Astrocyte (in vitro differentiated cells and primary cell): ENCODE measurements at regions not wholly inside any gene's neighbourhood (a gene's known extent, or its start where the extent isn't known, plus 50 kb on each side); places are given as distances from the start of the nearest gene placed in this dataset.

Experiments
- DNase-seq: peaks from one replicate; pipeline ENCODE4 v3.0.0-alpha.2; 2010; ENCODE audit warnings: low read depth
- FAIRE-seq: peaks from 2 replicates; lab custom pipeline; 2011; peaks lifted over from hg19 to GRCh38; lab: Jason Lieb, UNC
- H2AFZ ChIP-seq: 2 replicates; pipeline ENCODE4 v1.6.0; 2012; ENCODE audit warnings: low read depth, low read length, inconsistent platforms
- H3K27ac ChIP-seq: 2 replicates; pipeline ENCODE4 v1.5.1; 2011; ENCODE audit warnings: low read depth, low read length, inconsistent platforms
- H3K27me3 ChIP-seq: 2 replicates; pipeline ENCODE4 v1.6.0; 2011; ENCODE audit warnings: low read length, inconsistent platforms; ENCODE audit not compliant: insufficient read depth
- H3K36me3 ChIP-seq: 2 replicates; pipeline ENCODE4 v1.5.1; 2011; ENCODE audit warnings: low read length, inconsistent platforms; ENCODE audit not compliant: insufficient read depth
- H3K4me1 ChIP-seq: 2 replicates; pipeline ENCODE4 v1.5.1; 2011; ENCODE audit warnings: low read length, inconsistent platforms; ENCODE audit not compliant: insufficient read depth
- H3K4me2 ChIP-seq: 2 replicates; pipeline ENCODE4 v1.6.0; 2012; ENCODE audit warnings: low read length, inconsistent platforms
- H3K4me3 ChIP-seq: 2 replicates; pipeline ENCODE4 v1.5.1; 2011; ENCODE audit warnings: low read depth, mild to moderate bottlenecking, low read length, inconsistent platforms; ENCODE audit not compliant: insufficient read depth
- H3K79me2 ChIP-seq: 2 replicates; pipeline ENCODE4 v1.6.0; 2012; ENCODE audit warnings: mild to moderate bottlenecking, low read length, inconsistent platforms; ENCODE audit not compliant: insufficient read depth
- H3K9ac ChIP-seq: 2 replicates; pipeline ENCODE4 v1.6.0; 2012; ENCODE audit warnings: mild to moderate bottlenecking, low read length, inconsistent platforms
- H3K9me3 ChIP-seq: 2 replicates; pipeline ENCODE4 v1.5.1; 2012; ENCODE audit warnings: low read depth, mild to moderate bottlenecking, low read length, inconsistent platforms; ENCODE audit not compliant: insufficient read depth
- H4K20me1 ChIP-seq: 2 replicates; pipeline ENCODE4 v1.6.0; 2012; ENCODE audit warnings: low read length, inconsistent platforms; ENCODE audit not compliant: insufficient read depth
- H3K27ac Mint-ChIP-seq: one replicate; pipeline ENCODE4 v1.8.0; 2021; ENCODE audit warnings: mild to moderate bottlenecking, mixed read lengths; ENCODE audit not compliant: unreplicated experiment
- H3K27me3 Mint-ChIP-seq: one replicate; pipeline ENCODE4 v1.8.0; 2021; ENCODE audit warnings: low read depth, mixed read lengths; ENCODE audit not compliant: unreplicated experiment
- H3K36me3 Mint-ChIP-seq: one replicate; pipeline ENCODE4 v1.8.0; 2021; ENCODE audit warnings: low read depth, mixed read lengths; ENCODE audit not compliant: unreplicated experiment
- H3K4me1 Mint-ChIP-seq: one replicate; pipeline ENCODE4 v1.8.0; 2021; ENCODE audit warnings: low read depth, mixed read lengths; ENCODE audit not compliant: unreplicated experiment
- H3K4me3 Mint-ChIP-seq: one replicate; pipeline ENCODE4 v1.8.0; 2021; ENCODE audit warnings: mild to moderate bottlenecking, moderate library complexity, mixed read lengths; ENCODE audit not compliant: unreplicated experiment
- H3K9me3 Mint-ChIP-seq: one replicate; pipeline ENCODE4 v1.8.0; 2021; ENCODE audit warnings: mild to moderate bottlenecking, mixed read lengths; ENCODE audit not compliant: unreplicated experiment
- CTCF ChIP-seq: IDR thresholded peaks from 2 replicates; pipeline ENCODE4 v1.5.1; 2011; ENCODE audit warnings: low read depth, mild to moderate bottlenecking, inconsistent platforms, low read length, moderate library complexity; ENCODE audit not compliant: insufficient read depth
- EZH2 ChIP-seq: IDR thresholded peaks from 2 replicates; pipeline ENCODE4 v1.6.1; 2012; ENCODE audit warnings: mild to moderate bottlenecking, low read length, inconsistent platforms; ENCODE audit not compliant: insufficient read depth

DNA sequence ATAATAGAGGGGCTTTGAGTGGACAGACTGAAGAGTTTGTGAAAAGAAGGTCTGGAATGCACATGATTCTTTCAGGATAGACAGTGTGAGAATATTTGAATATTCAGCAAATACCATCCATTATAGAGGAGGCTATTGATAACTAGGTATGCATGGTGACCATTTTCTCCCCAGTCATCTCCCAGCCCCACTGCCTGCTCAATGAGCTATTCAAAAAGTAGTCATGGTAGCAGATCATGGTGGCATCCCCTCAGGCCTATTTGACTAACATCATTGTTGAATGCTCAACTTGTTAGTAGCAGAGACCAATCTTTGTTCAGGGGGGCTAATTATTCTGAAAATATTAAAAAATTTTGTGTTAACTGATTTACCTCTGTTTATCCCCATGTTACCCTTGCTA lies 311.6 kb downstream of the S1PR1 start:
- H3K36me3 Mint-ChIP-seq, result no peaks in the 10 kb centered on the region
- Histone ChIP-seq H4K20me1 (no peaks in the 10 kb centered on the region), H3K9ac (no peak overlapping the region), H3K27ac (no peak overlapping the region), H2AFZ (no peak overlapping the region), H3K4me1 (no peaks in the 10 kb centered on the region), H3K4me2 (no peak overlapping the region), H3K9me3 (no peaks in the 10 kb centered on the region), H3K4me3 (no peak overlapping the region), H3K79me2 (no peaks in the 10 kb centered on the region), H3K27me3 (no peaks in the 10 kb centered on the region), H3K36me3 (no peaks in the 10 kb centered on the region)
- no peaks in the 10 kb centered on the region for H3K9me3 Mint-ChIP-seq
- no peak overlapping the region for H3K4me3 Mint-ChIP-seq
- FAIRE-seq (no peak), DNase-seq (no peak)
- H3K27me3 Mint-ChIP-seq, result no peaks in the 10 kb centered on the region
- H3K27ac Mint-ChIP-seq, result no peak overlapping the region
- H3K4me1 Mint-ChIP-seq, result no peaks in the 10 kb centered on the region
- TF ChIP-seq CTCF (no peak), EZH2 (no peak)

- TF ChIP-seq EZH2 (no peak), CTCF (no peak)
- H3K27ac ChIP-seq, result no peak overlapping the region
- Mint-ChIP-seq H3K27me3 (no peaks in the 10 kb centered on the region), H3K27ac (no peak overlapping the region), H3K4me1 (no peaks in the 10 kb centered on the region), H3K4me3 (no peak overlapping the region), H3K9me3 (peaks cover 5% of the 10 kb centered on the region), H3K36me3 (no peaks in the 10 kb centered on the region)
- H3K4me1 ChIP-seq, result no peaks in the 10 kb centered on the region
- no peaks in the 10 kb centered on the region for H4K20me1 ChIP-seq
- H3K79me2 ChIP-seq, result no peaks in the 10 kb centered on the region
- no peak overlapping the region for H2AFZ ChIP-seq
- H3K9me3 ChIP-seq, result no peaks in the 10 kb centered on the region
- no peak for FAIRE-seq
- H3K4me2 ChIP-seq, result no peak overlapping the region
- H3K27me3 ChIP-seq, result no peaks in the 10 kb centered on the region
- DNase-seq, result no peak
- no peak overlapping the region for H3K9ac ChIP-seq
- no peak overlapping the region for H3K4me3 ChIP-seq
- H3K36me3 ChIP-seq, result no peaks in the 10 kb centered on the region
Measured at GRCh38 chr1:101550581-101550980, 313.8 kb downstream of the S1PR1 start.

- TF ChIP-seq CTCF (no peak), EZH2 (no peak)
- Mint-ChIP-seq H3K4me1 (peaks cover 5% of the 10 kb centered on the region), H3K27ac (no peak overlapping the region), H3K36me3 (no peaks in the 10 kb centered on the region), H3K27me3 (no peaks in the 10 kb centered on the region), H3K9me3 (no peaks in the 10 kb centered on the region), H3K4me3 (no peak overlapping the region)
- no peak for FAIRE-seq
- no peak overlapping the region for H3K4me3 ChIP-seq
- H3K9me3 ChIP-seq, result no peaks in the 10 kb centered on the region
- no peak overlapping the region for H3K9ac ChIP-seq
- H3K36me3 ChIP-seq, result no peaks in the 10 kb centered on the region
- H3K4me1 ChIP-seq, result no peaks in the 10 kb centered on the region
- no peak for DNase-seq
- no peaks in the 10 kb centered on the region for H4K20me1 ChIP-seq
- no peaks in the 10 kb centered on the region for H3K79me2 ChIP-seq
- H3K4me2 ChIP-seq, result no peak overlapping the region
- H3K27me3 ChIP-seq, result peaks cover 2% of the 10 kb centered on the region
- no peak overlapping the region for H3K27ac ChIP-seq
- no peak overlapping the region for H2AFZ ChIP-seq
Measured at GRCh38 chr1:101566883-101567538, 330.2 kb downstream of the S1PR1 start.
